GM12891 (cell line): ENCODE measurements at regions not wholly inside any gene's neighbourhood (a gene's known extent, or its start where the extent isn't known, plus 50 kb on each side); places are given as distances from the start of the nearest gene placed in this dataset.

Experiments used
- POLR2AphosphoS5 ChIP-seq: IDR thresholded peaks from 2 replicates; pipeline ENCODE4 v1.6.1; 2011; ENCODE audit warnings: low read depth, low read length, control low read depth
- POU2F2 ChIP-seq: IDR thresholded peaks from 2 replicates; pipeline ENCODE4 v1.6.1; 2011; ENCODE audit warnings: low read depth, mild to moderate bottlenecking, control low read depth, low read length, moderate library complexity
- SPI1 ChIP-seq: IDR thresholded peaks from 2 replicates; pipeline ENCODE4 v1.6.1; 2011; ENCODE audit warnings: low read depth, low read length, control low read depth
- TAF1 ChIP-seq: IDR thresholded peaks from 2 replicates; pipeline ENCODE4 v1.6.1; 2011; ENCODE audit warnings: low read depth, low read length, control low read depth

DNA sequence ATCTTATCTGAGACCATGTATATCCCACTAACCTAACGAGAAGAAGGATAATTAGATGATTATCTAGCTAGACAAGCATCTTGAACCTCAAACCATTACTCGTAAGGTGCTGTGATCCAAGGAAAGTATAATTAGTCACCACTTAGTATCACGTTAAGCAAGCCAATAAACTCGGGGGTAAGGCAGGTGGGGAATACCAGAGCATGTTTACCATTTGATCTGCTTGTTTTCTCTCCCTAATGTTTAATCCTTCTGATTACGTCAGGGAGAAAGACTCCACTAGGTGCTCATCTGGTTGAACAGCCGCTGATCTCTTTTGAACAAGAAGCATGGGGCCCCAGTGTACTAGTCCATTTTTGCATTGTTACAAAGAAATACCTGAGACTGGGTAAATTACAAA, 69.9 kb upstream of the SLC1A1 start:
- no peak for TF ChIP-seq POLR2AphosphoS5
- TF ChIP-seq POU2F2, result no peak
- no peak for TF ChIP-seq SPI1
- TF ChIP-seq TAF1, result no peak
